ENCODE measurements at regions not wholly inside any gene's neighbourhood (a gene's known extent, or its start where the extent isn't known, plus 50 kb on each side); places are given as distances from the start of the nearest gene placed in this dataset.

DNA sequence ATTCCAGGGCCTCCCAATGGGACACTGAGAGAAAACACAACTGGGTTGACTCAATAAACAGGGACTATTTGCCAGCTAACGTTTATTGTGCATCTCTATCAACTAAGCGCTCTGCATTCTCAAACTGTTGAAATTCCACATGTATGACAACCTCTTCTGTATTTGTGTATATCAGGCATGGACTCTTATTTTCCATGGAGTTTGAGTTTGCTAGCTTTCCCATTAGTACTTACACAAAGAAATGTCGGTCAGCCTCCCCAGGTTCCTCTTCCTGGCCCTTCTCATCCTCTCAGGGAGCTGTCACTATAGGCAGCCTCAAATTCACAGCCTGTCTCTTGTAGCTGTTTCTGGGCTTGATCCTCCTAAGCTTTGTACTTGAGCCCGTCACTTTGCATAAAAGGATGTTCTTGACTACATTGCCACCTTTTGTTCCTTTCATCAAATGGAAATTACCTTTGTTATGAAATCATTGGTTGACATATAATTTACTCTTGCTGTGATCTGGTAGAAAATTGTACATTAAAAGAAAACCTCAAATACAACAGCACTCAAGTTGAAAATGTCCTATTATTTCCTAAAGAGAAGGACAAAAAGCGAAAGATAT, 60.0 kb upstream of the NTPCR start:
- no peak overlapping the region for H3K4me3 ChIP-seq (ENCODE audit: low read depth in 1 of 2, low read length in 2 of 2)
- no peak for DNase-seq
- TF ChIP-seq, protein P1, sequence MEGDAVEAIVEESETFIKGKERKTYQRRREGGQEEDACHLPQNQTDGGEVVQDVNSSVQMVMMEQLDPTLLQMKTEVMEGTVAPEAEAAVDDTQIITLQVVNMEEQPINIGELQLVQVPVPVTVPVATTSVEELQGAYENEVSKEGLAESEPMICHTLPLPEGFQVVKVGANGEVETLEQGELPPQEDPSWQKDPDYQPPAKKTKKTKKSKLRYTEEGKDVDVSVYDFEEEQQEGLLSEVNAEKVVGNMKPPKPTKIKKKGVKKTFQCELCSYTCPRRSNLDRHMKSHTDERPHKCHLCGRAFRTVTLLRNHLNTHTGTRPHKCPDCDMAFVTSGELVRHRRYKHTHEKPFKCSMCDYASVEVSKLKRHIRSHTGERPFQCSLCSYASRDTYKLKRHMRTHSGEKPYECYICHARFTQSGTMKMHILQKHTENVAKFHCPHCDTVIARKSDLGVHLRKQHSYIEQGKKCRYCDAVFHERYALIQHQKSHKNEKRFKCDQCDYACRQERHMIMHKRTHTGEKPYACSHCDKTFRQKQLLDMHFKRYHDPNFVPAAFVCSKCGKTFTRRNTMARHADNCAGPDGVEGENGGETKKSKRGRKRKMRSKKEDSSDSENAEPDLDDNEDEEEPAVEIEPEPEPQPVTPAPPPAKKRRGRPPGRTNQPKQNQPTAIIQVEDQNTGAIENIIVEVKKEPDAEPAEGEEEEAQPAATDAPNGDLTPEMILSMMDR (IDR thresholded peaks at IDR 0.05; ENCODE audit: borderline replicate concordance, extremely low read depth, low read length, poor library complexity, severe bottlenecking) = no peak

DNA sequence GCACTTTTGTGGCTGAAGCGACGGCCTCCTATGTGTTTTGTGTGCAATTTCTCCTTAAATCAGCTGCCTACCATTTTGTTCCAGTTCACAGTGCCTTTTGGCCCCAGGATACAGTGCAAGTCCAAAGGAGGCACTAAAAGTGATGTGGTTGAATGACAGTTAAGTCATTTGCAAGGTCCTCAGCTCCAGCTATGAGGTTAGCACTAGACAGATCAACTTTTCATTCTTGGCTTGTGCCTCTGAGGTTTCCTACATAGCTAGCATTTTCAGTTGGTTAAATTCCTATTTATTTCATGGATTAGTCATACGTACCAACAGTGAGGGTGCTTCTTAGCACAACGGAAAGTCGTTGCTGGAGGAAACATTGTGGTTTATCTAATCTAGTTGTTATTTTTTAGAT, 59.3 kb upstream of the NTPCR start:
- H3K9me3 ChIP-seq (ENCODE audit: insufficient read depth, low read length, severe bottlenecking) = no peaks in the 10 kb centered on the region
- no peaks in the 10 kb centered on the region for H3K36me3 ChIP-seq (ENCODE audit: insufficient read depth, low read length)
- no peak overlapping the region for H3K4me3 ChIP-seq (ENCODE audit: low read depth in 1 of 2, low read length in 2 of 2)
- DNase-seq (no peak), ATAC-seq (ENCODE audit: insufficient read depth, low read depth) (peak; percentile 62)
- no peak overlapping the region for H3K27ac ChIP-seq (ENCODE audit: low read length)
- H3K27me3 ChIP-seq (ENCODE audit: insufficient read depth, low read length, poor library complexity) = no peaks in the 10 kb centered on the region
- no peak overlapping the region for H3K9ac ChIP-seq (ENCODE audit: low read depth, low read length)
- H3K79me2 ChIP-seq (ENCODE audit: insufficient read depth, low read length) = no peaks in the 10 kb centered on the region
- 0 out of 2 replicates have a peak, but pooled peaks cover 5% of the 10 kb centered on the region for H3K4me1 ChIP-seq (ENCODE audit: insufficient read depth, low read length)
- H4K20me1 ChIP-seq (ENCODE audit: insufficient read depth, low read length) = no peaks in the 10 kb centered on the region
- H3K4me2 ChIP-seq (ENCODE audit: insufficient read depth, low read length) = no peak overlapping the region
- H2AFZ ChIP-seq (ENCODE audit: low read depth, low read length) = no peak overlapping the region
- TF ChIP-seq EZH2 (IDR thresholded peaks at IDR 0.05; ENCODE audit: borderline replicate concordance, low read depth, low read length, severe bottlenecking) = no peak
- TF ChIP-seq, protein P1 (IDR thresholded peaks at IDR 0.05; ENCODE audit: borderline replicate concordance, extremely low read depth, low read length, poor library complexity, severe bottlenecking) = no peak

More for the DNA sequence above, 60.0 kb upstream of the NTPCR start:
- Histone ChIP-seq H2AFZ (ENCODE audit: low read depth, low read length) (no peak overlapping the region), H3K79me2 (ENCODE audit: insufficient read depth, low read length) (no peaks in the 10 kb centered on the region), H3K4me2 (ENCODE audit: insufficient read depth, low read length) (no peak overlapping the region), H3K36me3 (ENCODE audit: insufficient read depth, low read length) (no peaks in the 10 kb centered on the region), H3K9me3 (ENCODE audit: insufficient read depth, low read length, severe bottlenecking) (no peaks in the 10 kb centered on the region), H4K20me1 (ENCODE audit: insufficient read depth, low read length) (no peaks in the 10 kb centered on the region), H3K27ac (ENCODE audit: low read length) (no peak overlapping the region), H3K4me1 (ENCODE audit: insufficient read depth, low read length) (0 out of 2 replicates have a peak, but pooled peaks cover 5% of the 10 kb centered on the region), H3K27me3 (ENCODE audit: insufficient read depth, low read length, poor library complexity) (no peaks in the 10 kb centered on the region), H3K9ac (ENCODE audit: low read depth, low read length) (no peak overlapping the region)
- ATAC-seq (ENCODE audit: insufficient read depth, low read depth) = no peak

DNA sequence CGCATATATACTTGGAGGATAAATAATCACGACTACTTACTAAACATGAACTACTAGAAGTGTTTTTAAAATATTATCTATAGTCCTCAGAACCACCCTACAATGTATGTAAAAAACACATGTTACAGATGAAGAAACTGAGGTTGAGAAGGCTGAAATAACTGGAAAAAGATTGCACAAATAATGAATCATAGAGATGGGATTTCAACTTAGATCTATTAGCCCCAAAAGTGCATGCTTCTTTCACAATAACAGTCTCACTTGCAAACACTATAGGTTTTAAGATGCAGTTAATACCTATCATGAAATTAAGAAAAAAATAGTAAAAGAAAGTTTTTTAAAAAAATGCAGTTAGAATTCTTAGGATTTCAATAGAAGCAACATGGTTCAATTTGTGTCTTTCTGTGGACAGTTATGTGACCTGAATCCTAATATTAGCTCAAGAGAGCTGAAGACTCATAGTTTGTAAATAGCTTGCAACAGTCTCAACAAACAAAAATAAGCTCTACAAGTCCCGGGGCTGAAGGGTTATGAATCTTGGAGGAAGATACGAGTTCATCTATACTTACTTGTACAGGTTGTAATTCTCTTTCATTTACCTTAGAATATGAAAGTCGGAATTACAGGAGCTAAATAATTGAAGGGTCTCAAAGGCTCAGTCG, 58.6 kb upstream of the NTPCR start:
- Histone ChIP-seq H4K20me1 (ENCODE audit: insufficient read depth, low read length) (no peaks in the 10 kb centered on the region), H3K9ac (ENCODE audit: low read depth, low read length) (no peak overlapping the region), H3K79me2 (ENCODE audit: insufficient read depth, low read length) (no peaks in the 10 kb centered on the region), H3K4me1 (ENCODE audit: insufficient read depth, low read length) (0 out of 2 replicates have a peak, but pooled peaks cover 5% of the 10 kb centered on the region), H3K27ac (ENCODE audit: low read length) (no peak overlapping the region), H2AFZ (ENCODE audit: low read depth, low read length) (no peak overlapping the region), H3K4me2 (ENCODE audit: insufficient read depth, low read length) (no peak overlapping the region), H3K9me3 (ENCODE audit: insufficient read depth, low read length, severe bottlenecking) (no peaks in the 10 kb centered on the region), H3K27me3 (ENCODE audit: insufficient read depth, low read length, poor library complexity) (no peaks in the 10 kb centered on the region), H3K4me3 (ENCODE audit: low read depth in 1 of 2, low read length in 2 of 2) (no peak overlapping the region), H3K36me3 (ENCODE audit: insufficient read depth, low read length) (no peaks in the 10 kb centered on the region)
- TF ChIP-seq, protein P1 (IDR thresholded peaks at IDR 0.05; ENCODE audit: borderline replicate concordance, extremely low read depth, low read length, poor library complexity, severe bottlenecking) = no peak
- no peak for TF ChIP-seq EZH2 (IDR thresholded peaks at IDR 0.05; ENCODE audit: borderline replicate concordance, low read depth, low read length, severe bottlenecking)
- DNase-seq = no peak
- no peak for ATAC-seq (ENCODE audit: insufficient read depth, low read depth)

Data from DND-41 (cell line).